Stimulated activated CD4-positive, alpha-beta T cell treated with anti-CD3 and anti-CD28 coated beads, Interleukin-4, amount 100 ng/mL, for 4 hours (primary cell): ENCODE measurements at regions not wholly inside any gene's neighbourhood (a gene's known extent, or its start where the extent isn't known, plus 50 kb on each side); places are given as distances from the start of the nearest gene placed in this dataset.

ENCODE experiments used
- DNase-seq, 2 experiments: peaks; one replicate each; pipeline ENCODE4 v3.0.0-alpha.2; 2020

GRCh38 chr15:87347806-87348515 lies 908.6 kb downstream of the NTRK3 start:
- DNase-seq = no peak

DNA sequence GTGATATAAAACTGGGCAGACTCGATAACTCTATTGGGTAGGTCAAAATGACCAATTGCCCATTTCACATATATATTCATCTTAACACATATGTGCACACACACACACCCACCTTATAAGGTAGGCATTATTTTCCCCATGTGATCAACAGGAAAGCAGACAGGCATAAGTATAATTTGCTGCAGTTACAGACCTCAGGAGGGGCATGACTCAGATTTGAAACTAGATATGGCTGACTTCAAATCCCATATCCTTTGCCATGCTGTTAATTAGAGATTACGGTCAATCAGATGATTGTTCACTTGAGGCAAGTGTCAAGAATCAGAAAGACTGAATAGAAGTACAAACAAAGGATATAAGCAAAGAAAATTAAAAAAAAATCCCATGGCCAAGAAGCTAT lies 910.6 kb downstream of the NTRK3 start:
- DNase-seq = no peak

DNA sequence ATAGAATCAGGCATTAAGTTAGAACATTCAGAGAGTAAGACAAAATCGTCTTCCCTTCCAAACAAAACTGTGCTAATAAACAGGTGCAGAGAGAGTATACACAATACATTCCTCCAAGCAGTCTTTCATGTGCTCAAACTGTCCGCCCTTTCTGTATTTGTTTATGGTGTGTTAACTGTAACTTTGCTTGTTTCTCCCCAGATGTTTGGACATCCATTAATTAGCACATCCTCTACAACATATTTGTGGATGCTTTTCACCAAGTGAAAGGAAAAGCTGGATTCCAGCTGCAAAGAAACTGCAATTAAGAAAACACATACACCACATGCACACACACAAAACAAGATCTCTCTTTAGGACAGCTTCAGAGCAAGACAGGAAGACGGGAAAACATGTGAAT lies 912.6 kb downstream of the NTRK3 start:
- no peak for DNase-seq

DNA sequence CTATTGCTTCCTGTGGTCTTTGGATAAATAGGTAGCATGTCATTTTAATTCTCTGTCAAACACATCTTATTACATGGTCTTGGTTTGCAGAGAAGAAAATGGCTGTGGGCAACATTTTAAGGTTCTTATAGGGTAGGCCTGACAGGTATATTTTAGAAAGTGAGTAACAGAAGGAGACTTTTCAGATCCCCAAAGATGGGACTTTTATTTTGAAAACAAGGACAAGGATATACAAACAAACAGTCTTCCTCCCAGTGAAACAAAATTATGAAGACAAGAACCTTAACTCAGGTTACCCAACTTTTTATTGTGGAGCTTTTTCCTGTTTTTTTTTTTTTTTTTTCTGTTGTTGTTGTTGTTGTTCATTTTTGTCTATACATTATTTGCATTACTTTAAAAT lies 916.2 kb downstream of the NTRK3 start:
- no peak for DNase-seq

- DNase-seq = no peak
Measured at GRCh38 chr15:87326269-87326668, 930.3 kb downstream of the NTRK3 start.

- DNase-seq = no peak
Measured at GRCh38 chr15:87322870-87323269, 933.7 kb downstream of the NTRK3 start.

GRCh38 chr15:87322265-87322664 lies 934.3 kb downstream of the NTRK3 start:
- DNase-seq = no peak

DNA sequence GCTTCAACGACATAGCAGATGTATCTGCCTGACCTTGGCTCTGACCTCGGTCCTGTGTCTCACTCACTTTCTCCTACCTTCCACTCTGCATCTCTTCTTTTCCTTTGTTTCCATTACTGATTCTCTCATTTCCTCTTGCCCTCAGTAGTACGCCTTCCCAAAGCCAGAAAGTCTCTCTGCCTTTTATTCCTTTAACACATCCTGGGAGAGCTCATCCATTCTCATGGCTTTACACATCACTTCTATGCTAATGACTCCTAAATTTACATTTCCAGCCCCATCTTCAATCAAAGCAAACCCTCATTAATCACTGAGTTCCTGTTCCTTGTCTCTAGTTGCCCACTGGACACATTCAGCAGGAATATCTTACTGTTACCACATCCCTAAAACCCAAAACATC lies 938.6 kb downstream of the NTRK3 start:
- DNase-seq = no peak

DNA sequence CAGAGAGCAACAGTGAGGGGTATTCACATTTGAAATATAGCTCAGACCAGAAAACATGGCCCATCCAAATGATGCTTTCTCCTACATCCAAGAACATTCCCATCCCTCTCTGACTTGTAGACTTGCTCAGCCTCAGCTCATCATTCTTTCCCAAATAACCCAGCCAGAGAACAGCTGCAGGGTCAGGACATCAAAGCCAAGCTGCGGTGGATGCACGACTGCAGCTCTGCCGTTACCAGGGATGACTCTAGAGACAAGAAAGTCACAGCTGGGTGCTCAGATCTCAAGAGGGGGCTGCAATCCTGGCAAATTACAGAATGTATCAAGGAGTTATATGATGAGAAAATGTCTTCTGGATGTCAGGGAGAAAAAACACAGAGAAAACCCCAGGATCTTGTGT lies 944.3 kb downstream of the NTRK3 start:
- no peak for DNase-seq

GRCh38 chr15:87300146-87300545 lies 956.4 kb downstream of the NTRK3 start:
- DNase-seq = no peak

DNA sequence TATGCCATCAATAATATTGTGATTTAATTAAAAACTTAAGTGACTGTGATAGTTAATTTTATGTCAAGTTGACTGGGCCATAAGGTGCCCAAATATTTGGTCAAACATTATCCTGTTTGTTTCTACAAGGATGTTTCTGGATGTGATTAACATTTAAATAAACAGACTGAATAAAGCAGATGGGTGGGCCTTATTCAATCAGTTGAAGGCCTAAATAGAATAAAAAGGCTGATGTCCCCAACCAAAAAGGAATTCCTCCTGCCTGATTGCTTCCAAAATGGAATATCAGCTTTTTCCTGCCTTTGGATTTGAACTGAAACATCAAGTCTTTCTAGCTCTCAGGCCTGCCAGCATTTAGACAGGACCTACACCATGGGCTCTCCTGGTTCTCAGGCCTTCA lies 961.7 kb downstream of the NTRK3 start:
- DNase-seq = no peak

DNA sequence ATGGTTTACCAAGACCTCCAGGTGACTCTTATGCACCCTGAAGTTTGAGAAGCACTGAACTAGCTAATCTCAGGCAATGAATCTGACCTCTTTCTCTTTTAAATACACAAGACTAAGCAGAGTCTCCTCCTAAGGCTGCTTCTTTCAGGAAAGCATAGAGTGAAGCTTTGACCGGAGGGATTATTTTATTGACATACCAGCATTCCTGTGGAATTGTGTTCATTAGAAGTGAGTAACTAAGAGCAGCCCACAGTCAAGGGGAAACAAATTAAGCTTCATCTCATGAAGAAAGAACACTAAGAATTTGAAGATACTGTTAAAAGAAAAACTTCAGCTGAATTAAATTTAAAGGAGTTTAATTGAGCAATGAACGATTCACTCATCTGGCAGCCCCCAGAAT lies 963.5 kb downstream of the NTRK3 start:
- DNase-seq = no peak

DNA sequence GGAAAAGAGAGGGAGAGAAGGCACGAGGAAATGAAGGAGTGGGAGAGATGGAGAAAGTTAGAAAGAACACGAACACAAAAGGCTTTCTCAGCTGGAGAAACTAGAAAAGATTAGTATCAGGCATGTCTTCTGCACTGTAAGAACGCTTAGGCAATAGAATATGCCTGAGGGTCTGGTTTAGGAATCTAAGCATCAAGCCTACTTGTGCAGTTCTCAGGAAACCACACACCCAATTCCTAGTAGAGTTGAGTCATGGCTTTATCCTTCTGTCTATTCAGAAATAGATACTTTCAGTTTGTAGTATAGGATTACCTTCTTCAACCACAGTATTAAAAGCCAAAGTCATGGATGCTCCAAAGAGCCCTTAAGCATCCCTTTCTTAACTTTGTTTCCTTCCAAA lies 969.4 kb downstream of the NTRK3 start:
- DNase-seq = no peak

DNA sequence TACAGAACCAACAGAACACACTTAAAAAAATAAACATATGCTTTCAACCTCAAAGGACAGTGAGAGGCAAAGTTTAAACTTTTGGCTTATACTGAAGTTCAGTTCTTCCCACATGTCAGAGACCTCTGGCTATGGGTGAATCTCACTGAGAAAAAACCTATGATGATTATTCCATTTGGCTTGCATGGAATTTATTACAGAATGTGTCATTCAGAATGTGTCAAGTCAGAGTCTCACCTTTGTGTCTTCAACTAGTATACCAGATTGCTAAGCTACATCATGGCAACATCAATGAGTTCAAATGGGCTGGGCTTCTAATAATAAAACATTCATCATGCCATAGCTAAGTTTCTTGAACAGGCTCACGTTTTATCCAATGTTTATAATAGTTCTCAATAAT lies 987.0 kb downstream of the NTRK3 start:
- no peak for DNase-seq

GRCh38 chr15:87268675-87269074 lies 987.9 kb downstream of the NTRK3 start:
- DNase-seq = no peak

DNA sequence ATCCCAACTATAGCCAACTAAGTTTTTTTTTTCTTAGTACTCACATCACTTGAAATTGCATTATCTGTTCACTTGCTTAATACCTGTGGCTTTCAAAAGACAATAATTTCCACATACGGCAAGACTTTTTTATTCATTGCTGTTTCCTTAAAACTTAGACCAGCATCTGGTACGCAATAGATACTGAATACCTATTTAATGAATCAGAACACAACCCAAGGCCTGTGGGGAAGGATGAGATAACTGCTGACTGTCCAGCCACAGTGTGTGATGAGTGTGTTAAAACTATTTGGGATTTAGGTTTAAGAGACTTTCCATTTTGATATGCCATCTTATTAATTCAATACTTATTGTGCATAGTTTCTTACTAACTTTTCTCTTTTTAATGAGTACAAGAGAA lies 988.7 kb downstream of the NTRK3 start:
- no peak for DNase-seq

DNA sequence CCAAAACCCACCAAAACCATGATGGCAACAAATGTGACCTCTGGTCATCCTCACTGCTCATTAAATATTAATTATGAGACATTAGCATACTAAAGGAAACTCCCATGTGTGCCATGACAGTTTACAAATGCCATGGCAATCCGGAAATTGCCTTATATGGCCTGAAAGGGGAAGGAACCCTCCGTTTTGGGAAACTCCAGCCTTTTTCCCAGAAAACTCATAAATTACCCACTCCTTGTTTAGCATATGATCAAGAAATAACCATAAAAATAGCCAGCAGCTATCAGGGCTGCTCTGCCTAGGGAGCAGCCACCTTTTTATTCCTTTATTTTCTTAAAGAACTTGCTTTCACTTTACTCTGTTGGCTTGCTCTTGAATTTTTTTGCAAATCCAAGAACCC lies 992.7 kb downstream of the NTRK3 start:
- no peak for DNase-seq

DNA sequence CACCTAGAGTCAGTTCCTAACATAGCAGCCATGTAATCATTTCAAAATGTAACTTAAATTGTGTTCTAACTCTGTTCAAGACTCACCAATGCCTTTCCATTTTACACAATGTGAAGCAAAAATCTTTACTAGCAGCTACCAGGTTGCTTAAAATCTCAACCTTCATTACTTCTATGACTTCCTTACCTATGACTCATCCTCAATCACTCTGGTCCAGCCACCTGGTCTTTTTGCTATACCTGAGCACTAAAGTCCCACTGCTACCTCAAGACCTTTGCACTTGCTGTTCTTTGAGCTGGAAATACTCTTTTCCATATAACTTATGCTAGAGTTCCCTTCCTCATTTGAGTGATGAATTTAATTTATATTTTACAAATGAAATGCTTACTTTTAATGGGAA lies 993.2 kb downstream of the NTRK3 start:
- no peak for DNase-seq

DNA sequence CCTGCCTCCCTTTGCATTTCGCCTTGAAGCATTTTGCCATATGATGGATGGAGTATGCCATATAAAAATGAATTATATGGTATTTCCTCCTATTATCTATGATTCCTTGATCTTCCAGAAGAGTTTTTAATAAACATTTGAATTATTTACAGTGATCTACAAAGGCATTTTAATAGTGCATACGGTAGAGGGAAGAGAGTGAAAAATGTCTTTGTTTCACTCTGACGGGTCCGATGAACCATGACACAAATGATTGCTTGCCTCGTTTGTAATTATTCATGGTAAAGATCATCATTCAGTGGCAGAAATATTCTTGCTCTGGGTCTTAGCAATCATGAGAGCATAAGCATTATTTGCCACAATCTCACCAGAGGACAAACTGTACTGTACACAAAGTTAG lies 1010.9 kb downstream of the NTRK3 start:
- no peak for DNase-seq

GRCh38 chr15:87243474-87243873 lies 1013.1 kb downstream of the NTRK3 start:
- no peak for DNase-seq

GRCh38 chr15:87239582-87240230 lies 1016.8 kb downstream of the NTRK3 start:
- no peak for DNase-seq

DNA sequence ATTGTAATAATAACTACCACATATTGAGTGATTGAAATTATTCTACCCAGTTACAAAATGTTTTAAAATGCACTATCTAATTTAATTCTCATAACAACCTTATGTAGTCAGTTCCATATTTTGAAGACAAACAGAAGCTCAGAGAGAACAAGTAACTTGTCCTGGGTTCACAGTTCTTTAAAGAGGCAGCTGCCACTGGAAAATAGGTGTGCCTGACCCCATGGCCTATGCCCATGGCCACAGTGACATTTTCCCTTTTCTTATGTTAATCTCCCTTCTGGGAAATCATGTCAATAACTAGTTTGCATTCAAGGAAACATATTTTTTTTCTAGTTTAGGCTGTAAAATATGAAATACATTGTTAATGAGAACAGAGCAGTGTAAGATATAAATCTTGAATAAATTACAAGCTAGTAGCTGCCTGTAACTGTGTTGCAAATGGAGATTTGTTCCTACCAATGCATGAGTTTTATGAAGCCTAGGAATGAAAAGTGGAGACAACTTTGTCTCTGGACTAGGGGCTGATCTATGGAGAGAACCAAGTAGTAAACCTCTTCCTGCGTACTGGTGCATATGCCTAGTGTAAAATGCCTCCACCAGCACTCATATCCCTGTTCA lies 1018.0 kb downstream of the NTRK3 start:
- DNase-seq = no peak

DNA sequence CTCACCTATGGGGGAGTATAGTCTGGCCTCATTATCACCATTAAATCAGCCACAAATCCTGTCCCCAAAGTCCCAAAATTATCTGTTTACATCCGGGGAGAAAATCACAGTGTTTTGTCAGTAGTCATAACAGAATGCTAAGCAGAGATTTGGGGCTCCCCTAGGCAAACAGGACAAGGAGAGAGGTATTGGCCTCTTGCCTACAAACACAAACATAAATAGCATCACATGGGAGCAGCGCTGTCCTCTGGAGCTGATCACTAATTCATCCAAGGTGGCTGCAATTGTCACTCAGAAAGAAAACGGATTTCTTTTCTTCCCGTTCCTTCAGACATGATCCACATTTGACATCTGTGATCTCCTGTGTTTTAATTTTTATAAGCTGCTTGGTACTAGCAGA lies 1028.1 kb downstream of the NTRK3 start:
- no peak for DNase-seq

DNA sequence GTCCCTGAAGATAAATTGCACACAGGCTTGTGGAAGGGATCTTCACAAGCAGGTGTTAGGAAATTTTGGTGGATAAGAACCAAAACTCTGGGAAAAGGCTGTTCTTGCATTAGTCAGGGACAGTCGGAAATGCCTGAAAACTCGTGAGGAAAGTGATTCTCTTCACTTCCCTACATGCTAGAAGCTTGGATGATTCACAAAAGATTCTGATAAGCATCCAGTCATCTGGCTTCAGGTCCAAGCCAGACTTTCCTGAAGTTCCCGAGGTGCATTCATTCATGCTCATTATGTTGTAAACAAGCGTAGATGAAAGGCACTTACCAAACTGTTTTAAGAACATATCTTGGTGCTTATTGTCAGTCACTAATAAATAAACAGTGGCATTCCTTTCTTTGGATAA lies 1028.7 kb downstream of the NTRK3 start:
- DNase-seq = no peak

DNA sequence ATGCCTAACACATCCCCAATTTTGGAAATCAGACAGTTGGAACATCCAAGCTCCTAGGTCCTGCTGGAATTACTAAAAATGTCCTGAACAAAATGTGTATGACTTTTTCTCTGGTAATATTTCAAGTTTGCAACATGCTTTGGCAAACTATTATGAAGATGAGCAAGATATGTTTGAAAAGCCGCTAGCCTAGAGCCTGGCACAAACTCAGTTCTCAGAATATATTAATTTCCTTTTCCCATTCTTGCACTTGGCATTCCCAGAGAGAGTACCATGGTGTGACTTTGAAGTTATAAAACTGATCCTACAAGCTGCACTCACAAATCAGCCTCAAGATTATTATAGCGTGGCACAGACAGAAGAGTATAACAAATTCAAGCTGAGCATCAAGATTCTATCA lies 1031.1 kb downstream of the NTRK3 start:
- DNase-seq = no peak
